ENCODE measurements at regions not wholly inside any gene's neighbourhood (a gene's known extent, or its start where the extent isn't known, plus 50 kb on each side); places are given as distances from the start of the nearest gene placed in this dataset.
"Not testable (repeated sequence)": the region's sequence is repeated elsewhere in the genome, so short reads cannot be mapped to it uniquely, and the experiment has no call there.

DNA sequence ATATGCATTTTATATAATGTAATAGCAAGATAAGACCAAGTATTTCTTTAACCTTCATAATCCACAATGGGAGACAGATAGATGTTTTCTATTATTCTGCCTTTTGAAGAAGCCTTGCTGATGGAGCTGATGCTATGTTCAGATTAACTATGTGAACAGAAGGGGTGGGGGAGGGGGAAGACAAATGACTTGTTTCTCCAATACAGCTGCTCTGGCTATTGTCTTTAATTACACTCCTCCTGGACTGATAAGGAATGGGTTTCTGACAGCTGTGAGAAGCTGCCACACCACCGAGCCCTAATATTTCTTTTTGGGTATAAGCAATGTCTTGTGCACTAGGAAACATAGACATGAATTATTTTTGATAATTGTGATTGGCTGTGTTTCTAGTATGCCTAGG lies 62.0 kb downstream of the CAVIN4 start:
- no peak for DNase-seq (ENCODE audit: low spot score)

DNA sequence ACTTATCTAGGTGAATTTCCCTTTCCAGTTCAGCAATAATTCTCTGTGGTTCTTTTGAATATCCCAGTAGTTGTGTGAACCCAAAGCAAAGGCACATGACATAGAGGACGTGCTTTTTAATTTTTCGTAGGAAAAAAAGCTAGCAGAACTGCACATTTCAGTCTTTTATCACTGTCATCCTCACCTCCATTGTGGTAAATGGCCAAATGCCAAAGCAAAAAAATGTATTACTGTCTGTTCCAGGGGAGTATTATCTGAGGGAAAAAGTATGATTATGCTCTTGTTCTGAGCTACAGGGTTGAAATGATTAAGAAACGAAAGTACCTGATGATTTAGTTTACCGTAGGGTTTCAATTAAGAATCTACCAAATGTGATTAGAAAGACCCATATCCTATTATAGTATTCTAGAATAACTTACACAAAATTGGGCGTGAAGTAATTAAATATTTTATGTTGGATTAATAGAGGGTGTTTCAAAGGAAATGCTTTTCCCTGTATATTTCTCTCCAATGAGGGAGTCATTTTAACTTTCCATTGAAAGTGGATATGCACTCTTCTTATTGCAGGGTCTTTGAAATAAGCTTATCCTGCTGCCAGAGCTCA lies 62.7 kb downstream of the CAVIN4 start:
- no peak for DNase-seq (ENCODE audit: low spot score)

DNA sequence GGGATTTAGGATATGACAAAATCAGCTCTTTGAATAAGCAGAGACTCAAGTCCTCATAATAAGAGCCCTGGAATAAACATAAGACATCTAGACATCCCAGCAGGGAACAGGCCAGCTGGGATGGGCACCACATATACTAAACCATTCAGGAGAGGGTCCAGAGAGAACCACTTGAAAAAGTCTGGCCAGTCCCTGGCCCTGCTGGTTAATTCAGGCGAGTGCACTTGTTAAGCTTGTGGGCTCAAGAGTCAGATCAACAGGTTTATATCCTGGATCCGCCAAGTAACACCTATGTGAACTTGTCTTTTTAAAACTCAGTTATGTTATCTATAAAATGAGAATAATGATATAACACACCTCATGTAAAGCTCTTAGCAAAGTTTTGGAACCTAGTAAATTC lies 63.3 kb downstream of the CAVIN4 start:
- no peak for DNase-seq (ENCODE audit: low spot score)

DNA sequence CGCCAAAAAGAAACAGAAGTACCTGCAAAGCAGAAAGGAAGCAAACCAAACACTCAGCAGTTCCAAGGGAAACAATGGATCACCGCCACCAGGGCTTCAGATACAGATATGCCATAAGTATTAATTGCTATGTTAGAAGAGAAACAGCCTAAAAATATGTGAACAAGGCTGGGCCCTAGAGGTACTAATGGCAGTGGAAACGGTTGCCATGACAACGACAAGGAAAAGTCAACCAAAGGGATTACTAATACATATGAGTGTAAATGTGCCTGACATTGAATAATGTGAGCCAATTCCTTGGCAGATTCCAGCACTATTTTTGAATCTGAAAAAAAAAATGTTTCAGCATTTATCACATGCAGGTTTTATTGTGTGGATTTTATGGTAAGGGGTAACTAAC lies 75.0 kb downstream of the CAVIN4 start:
- no peak for DNase-seq (ENCODE audit: low spot score)

DNA sequence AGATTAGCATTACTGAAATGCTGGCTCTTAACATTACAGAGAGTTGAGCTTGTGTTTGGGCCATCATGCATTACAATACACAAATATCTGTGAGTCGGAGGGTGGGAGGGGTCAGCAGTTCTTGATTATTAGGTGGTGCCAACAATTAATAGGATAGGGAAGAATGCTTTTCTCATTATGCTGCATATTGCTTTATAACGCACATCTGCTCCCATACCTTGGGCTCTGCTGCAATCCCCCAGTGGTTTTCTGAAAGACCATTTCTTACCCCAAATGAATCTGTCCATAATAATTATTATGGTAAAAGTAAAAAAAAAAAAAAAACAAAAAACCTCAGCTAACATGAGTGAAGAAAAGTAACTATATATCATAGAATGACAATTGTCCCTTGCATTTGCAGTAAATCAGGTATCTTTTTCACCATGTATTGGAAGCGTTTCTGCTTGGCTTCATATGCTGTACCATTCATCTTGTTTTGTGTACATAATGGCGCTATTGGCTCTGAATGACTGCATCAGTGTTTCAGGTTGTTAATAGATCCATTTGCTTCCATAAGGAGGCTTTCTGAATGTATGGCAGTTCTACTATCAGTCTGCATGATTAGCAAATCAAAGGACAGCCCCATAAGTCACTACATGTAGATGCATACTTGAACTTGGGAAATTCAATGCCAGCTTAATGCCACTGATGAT lies 75.9 kb downstream of the CAVIN4 start:
- no peak for DNase-seq (ENCODE audit: low spot score)

DNA sequence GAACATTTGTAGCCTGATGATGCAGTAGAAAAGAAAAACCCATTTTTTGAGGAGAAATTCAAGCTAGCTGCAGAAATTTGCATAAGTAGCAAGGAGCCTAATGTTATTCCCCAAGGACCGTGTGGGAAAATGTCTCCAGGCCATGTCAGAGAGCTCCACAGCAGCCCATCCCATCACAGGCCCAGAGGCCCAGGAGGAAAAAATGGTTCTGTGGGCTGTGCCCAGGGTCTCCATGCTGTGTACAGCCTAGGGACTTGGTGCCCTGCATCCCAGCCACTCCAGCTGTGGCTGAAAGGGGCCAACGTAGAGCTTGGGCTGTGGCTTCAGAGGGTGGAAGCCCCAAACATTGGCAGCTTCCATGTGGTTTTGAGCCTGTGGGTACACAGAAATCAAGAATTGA lies 79.0 kb downstream of the CAVIN4 start:
- DNase-seq (ENCODE audit: low spot score), result not testable (repeated sequence)

DNA sequence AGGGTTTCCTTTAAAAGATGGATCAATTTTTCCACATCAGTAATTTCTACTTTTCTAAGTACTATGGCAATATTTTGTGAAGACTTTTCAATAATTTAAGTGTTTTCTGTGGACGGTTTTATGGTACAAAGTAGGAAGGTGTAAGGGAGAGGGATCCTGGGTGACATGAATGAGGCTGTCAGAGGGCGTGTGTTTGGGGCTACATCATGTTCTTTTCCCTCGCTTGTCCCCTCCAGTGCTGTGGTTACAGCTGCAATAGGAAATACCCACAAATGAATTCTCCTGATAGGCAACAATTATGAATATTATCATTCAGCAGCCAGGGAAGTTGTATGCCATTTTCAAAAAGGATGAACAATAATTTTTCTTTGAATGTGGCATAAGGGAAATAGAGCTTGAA lies 83.8 kb downstream of the CAVIN4 start:
- DNase-seq (ENCODE audit: low spot score), result no peak

DNA sequence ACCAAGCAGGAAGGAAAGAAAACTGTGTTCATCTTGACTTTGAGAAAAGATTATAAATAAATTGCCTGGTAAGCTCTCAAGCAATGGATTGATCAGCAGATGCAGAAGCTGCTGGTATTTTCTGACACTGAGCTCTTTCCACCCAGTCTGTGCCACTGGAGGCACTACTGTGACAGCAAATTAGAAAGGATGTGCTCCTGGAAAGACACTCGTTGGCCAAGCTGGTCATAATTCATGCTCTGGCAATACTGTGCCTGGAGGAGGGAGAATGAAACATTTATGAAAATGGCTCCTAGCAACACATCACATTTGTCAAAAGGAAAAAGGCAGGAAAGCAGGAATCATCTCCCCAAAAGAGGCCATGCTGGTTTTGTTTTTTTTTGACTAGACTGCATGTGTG lies 84.2 kb downstream of the CAVIN4 start:
- no peak for DNase-seq (ENCODE audit: low spot score)

DNA sequence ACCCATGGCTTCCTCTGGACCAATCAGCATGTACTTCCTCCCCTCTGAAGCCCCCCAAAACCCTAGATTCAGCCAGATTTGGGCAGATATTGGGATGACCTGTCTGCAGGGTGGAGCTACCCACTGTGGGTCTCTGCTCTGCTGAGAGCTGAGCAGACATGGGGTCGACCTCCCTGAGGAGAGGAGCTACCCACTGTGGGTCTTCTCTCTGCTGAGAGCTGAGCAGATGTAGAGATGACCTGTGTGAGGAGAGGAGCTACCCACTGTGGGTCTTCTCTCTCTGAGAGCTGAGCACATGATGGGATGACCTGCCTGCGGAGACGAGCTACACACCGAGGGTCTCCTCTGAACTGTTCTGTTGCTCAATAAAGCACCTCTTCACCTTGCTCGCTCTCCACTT lies 89.6 kb downstream of the CAVIN4 start:
- no peak for DNase-seq (ENCODE audit: low spot score)

DNA sequence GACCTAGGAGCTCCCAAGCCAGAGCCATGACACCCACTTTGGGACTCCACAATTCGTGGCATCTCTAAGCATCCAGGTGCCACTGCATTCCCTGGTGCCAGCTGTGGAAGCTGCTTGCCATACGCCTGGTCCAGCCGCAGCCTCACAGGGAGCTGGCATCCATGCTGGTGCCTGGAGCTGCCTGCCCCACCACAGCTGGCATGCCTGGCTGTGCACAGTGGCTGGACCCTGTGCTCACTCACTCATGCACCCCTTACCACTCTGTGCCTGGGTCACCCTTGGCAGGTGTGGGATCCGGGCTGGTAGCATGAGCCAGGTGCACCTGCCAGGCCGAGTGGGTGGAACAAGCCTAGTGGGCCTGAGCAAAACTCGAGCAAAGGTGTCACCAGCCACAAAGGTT lies 90.1 kb downstream of the CAVIN4 start:
- no peak for DNase-seq (ENCODE audit: low spot score)

DNA sequence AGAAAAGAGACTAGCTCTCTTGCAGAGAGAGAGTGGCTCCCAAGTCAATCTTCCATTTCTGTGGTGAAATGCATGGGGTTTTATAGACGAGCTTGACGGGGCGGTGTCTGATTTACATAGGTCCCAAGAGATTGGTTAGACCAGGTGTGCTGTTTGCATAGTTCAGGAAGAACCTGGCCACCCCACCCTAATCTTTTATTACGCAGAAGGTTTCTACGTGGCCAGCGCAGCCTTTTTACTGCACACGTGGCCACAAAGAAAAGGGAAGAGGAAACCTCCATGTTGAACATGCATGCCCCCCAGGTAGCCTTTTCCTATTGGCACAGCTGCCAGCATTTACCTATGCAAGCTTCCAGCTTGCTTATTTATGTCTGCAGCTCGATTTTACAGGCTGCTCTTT lies 92.1 kb downstream of the CAVIN4 start:
- no peak for DNase-seq (ENCODE audit: low spot score)

DNA sequence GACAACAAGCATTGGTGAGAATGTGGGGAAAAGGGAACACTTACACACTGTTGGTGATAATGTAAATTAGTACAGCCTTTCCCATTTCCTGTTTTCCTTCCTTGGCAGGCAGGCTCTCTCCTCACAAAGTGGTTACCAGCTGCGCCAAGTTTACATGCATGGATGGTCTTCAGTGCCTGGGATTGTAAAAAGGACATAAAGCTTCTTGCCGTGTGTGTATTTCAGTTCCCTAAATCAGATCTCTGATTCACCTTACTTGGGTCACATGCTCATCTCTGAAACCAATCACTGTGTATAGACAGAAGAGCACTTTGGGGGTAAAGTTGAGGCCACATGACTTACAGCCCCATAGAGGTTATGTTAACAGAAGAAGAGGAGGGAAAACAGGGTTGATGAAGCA lies 92.8 kb downstream of the CAVIN4 start:
- DNase-seq (ENCODE audit: low spot score), result no peak

DNA sequence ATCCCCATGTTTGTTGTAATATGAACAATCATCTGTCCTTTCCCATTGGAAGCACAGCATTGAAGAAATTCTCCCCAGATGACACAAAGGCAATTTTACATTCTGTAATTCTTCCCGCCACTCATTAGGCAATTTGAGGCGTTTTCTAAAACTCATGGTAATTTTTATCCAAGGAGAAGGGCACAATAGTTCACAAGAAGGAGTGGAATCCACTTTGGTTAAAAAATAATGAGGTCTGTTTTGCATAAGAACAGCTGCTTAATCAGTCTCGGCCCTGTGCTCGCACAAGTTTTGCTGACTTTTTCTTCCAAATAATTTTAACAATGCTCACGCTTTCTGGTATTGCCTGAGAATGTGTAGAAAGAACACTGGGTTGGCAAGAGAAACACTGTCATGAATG lies 94.0 kb downstream of the CAVIN4 start:
- DNase-seq (ENCODE audit: low spot score), result no peak

DNA sequence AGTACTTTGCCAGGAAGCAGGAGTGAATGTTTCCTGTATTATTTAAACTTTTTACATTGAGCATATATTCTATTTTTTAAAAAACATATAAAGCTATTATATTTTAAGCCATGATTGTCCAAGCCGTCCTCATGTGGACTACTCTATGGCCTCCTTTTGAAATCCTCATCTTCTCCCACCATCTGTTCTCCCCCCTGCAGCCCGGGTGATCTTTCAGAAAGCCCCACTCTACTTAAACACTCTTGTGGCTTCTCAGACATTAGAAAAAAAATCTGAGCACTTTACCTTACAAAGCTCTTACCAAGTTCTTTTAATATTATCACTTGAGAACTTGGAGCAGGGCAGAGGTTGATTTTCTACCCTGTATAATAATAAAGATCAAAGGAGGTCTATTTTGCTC lies 95.4 kb downstream of the CAVIN4 start:
- DNase-seq (ENCODE audit: low spot score), result no peak

DNA sequence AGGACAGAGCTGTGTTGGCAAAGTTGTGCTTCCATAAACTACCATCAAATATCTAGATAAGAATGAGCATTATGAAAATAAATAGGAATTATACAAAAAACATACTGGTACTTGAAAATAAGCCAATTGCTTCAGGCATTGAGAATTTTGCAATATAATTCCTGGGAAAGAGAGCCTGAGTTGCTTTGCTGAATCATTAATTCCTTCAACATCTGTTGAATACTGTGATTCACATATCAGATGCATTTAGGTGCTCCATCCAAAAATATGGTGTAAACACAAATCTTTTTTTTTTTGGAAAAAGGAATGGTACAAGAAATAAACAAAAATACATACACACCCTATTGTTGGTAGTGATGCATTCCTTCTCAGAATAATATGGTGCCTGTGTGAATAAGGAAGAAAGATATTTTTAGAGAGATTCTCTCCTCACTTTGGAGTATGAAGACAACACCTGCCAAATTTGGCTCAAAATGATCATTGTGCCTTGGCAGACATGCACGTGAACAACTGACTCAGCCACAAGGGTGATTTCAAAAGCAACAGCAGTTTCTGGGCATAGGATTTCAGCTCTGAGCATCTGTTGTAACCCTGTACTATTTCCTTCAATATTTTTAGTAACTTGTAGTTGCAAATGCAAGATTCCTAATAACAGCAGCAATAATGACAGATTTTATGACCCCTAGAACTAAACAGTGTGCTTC lies 96.7 kb downstream of the CAVIN4 start:
- DNase-seq (ENCODE audit: low spot score), result no peak

DNA sequence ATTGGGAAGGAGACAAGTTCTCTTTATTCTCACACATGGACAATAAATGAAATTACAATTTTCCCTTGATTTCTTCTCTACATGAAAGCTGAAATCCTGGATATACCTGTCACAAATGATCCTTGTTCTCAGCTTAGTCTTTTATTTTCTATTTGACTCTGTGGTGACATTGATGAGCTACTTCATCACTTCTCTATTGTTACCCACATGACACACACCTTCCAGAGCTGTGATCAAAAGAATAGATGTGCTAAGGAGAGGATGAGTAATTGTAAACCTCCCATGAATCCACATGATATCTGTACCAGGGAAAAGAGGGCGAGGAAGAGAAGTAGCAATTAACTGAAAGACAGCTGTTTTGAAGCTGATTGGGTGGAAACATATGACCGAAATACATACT lies 102.0 kb downstream of the CAVIN4 start:
- DNase-seq (ENCODE audit: low spot score), result no peak

DNA sequence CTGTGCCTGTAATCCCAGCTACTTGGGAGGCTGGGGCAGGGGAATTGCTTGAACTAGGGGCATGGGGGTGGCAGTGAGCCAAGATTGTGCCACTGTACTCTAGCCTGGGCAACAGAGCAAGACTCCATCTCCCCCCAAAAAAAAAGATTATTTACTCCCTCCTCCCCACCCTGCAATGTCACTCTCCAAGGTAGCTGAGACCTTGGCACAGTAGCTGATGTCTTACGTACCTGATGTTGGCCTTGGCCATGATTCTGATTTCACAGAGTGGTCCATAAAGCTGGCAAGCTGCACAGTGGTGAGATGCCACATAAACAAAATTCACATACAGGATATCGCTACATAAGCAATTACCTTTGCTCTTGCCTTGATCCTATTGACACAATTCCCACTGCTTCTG lies 108.5 kb downstream of the CAVIN4 start:
- no peak for DNase-seq (ENCODE audit: low spot score)

DNA sequence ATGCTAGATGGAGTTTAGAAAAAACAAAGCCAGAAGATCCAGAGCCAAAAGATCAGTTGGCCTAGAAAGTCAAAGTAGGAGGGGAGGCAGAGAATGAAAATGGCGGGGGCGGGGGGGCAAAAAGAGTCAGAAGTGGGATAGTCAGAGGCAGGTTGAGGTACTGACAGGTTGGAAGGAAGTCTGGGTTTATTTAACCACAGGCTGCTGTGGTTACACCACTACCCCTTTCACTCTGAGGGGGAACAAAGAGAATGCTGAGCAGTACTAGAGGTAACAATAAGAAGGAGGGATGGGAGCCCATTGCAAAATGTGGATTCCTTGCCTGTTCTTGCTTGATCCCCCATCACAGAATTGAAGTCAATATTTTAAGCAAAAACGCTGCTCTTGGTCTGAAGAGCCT lies 111.8 kb downstream of the CAVIN4 start:
- DNase-seq (ENCODE audit: low spot score), result no peak

DNA sequence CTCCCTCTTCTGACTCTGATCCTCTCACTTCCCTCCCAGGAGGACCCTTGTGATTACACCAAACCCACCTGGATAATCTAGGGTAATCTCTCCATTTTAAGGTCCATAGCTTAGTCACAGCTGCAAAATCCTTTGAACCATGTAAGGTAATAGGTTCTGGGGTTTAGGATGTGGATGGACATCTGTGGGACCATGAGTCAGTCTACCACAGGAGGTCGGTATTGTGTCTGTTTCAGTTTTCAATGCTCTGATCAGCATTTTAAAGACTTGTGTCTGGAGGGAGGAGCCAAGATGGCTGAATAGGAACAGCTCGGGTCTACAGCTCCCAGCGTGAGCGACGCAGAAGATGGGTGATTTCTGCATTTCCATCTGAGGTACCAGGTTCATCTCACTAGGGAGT lies 112.6 kb downstream of the CAVIN4 start:
- DNase-seq (ENCODE audit: low spot score), result no peak

DNA sequence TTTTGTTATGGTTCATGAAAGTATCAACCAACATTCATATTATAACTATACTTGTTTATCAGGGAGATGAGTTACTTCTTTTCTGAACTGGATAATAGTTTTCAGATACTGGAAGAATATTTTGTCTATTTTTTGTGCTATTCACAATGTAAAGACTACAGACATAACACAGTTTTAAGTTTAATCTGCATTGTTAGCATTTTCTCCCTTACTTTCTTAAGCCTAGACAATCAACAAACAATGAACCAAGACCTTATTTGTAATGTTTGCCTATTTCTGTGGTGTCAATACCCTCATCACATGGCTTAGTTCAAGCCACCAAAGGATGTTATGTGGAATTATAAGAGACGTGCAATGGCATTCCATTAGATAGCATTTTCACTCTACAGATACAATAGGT lies 119.5 kb downstream of the CAVIN4 start:
- no peak for DNase-seq (ENCODE audit: low spot score)

DNA sequence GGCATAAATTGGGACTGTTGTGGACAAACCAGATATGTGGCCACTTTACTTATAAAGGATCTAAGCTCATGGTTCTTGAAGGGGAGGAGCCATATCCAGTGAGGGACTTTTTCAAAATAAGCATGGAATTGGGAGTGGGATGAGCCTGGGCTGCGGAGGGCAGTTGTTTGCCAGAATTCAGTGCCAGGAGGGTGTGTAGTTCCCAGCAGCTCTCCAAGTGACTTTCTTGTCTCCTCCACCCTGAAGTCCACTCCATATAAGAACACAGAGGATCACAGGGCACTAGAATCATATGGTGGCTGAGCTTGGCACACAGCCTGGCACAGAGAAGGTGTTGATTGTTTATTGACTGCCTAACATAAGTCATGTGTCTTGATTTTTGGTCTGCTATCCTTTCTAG lies 121.1 kb downstream of the CAVIN4 start:
- DNase-seq (ENCODE audit: low spot score), result no peak

DNA sequence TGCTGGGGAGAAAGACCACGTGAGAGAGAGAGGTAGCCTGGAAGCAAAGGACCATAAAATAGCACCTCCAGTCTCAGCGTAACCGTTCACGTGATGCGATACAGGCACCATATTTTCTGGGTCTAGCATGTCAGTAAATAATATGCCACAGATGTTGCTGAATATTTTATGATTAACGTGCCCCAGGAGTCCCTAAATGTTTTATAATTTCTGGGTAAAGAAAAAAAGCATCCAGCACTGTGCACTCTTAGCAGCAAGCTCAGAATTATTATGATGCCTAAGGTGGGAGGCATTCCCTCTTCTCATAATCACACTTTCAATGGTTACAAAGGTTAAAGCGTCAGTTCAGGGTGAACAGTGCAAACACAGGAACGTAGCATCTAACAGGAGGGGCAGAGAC lies 121.8 kb downstream of the CAVIN4 start:
- no peak for DNase-seq (ENCODE audit: low spot score)

DNA sequence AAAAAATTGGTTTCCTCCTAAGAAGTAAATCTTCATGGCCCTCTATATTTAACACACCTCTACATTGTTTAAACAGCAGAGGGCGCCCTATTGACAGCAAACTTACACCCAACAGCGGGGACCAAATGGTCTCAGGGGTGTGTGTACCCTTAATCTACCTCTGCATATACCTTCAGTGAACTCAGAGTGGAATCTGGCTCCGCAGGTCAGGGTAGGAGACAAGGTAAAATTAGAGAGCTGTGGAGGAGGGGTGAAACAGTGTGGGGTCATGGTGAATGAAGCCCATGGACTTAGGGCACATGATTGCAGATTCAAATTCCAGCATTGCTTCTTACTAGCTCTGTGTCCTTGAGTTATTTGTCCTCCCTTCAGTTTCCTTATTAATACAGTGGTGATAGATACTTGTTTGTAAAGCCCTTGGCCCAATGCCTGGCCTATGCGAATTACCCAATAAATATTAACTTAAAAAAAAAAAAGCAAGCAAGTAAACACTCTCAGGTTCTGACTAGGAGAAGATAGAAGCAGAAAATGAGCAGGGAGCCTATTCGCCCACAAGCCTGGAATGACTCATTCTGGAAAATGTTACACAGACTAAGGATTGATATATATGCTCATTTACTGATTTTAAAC lies 122.9 kb downstream of the CAVIN4 start:
- no peak for DNase-seq (ENCODE audit: low spot score)
